ENCODE measurements at regions not wholly inside any gene's neighbourhood (a gene's known extent, or its start where the extent isn't known, plus 50 kb on each side); places are given as distances from the start of the nearest gene placed in this dataset.
"Not testable (repeated sequence)": the region's sequence is repeated elsewhere in the genome, so short reads cannot be mapped to it uniquely, and the experiment has no call there.

DNA sequence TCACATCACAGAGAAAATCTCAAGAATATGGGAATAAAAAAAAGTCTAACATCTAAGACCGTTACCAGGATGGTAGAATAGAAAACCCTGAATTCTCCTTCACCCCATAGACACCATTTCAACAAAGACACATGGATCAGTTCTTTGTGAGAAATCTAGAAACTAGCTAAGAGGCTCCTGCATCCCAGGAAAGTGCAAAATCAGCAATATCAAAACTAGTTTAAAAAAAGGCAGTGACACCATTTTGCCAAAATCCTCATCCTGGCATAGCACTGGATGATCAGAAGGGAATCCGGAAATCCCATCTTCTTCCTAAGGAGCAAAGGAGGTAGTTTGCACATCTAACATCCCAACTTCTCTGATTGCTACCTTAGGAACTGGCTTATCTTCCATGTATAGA, 88.9 kb upstream of the MAGEE2 start:
- Histone ChIP-seq H3K27me3 (replicated peaks; ENCODE audit: control insufficient read depth, insufficient read depth, low read length) (peaks cover 7% of the 10 kb centered on the region), H3K36me3 (ENCODE audit: control insufficient read depth, insufficient read depth, low read length, severe bottlenecking) (no peaks in the 10 kb centered on the region), H3K9ac (ENCODE audit: low read length) (no peak overlapping the region), H3K4me3 (ENCODE audit: low read length) (no peak overlapping the region), H3K4me1 (ENCODE audit: control insufficient read depth, insufficient read depth, low read length) (no peaks in the 10 kb centered on the region), H3K9me3 (ENCODE audit: control insufficient read depth, low read length) (peaks cover 23% of the 10 kb centered on the region)
- no peak for DNase-seq (ENCODE audit: low read depth)

DNA sequence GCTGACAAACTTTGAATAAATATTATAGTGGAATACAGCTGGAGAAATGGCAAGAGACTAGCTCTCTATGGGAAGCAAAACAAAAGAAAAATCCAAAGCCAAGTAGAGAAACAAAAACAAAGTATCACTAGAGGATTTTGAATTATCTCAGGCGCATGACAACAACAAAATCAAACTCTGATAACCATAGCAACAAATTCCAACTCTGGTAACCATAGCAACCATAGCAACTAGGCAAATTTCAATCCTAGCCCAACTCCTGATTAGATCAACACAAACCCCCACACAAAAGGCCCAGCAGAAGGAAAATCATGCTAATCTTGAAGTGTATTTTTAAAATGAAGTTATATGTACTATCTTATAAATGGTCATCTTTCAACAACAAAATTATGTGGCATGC, 98.4 kb upstream of the MAGEE2 start:
- no peak overlapping the region for H3K9ac ChIP-seq (ENCODE audit: low read length)
- H3K4me3 ChIP-seq (ENCODE audit: low read length) = no peak overlapping the region
- peaks cover 12% of the 10 kb centered on the region for H3K9me3 ChIP-seq (ENCODE audit: control insufficient read depth, low read length)
- no peaks in the 10 kb centered on the region for H3K4me1 ChIP-seq (ENCODE audit: control insufficient read depth, insufficient read depth, low read length)
- H3K27me3 ChIP-seq (replicated peaks; ENCODE audit: control insufficient read depth, insufficient read depth, low read length) = peaks cover 5% of the 10 kb centered on the region
- no peak for DNase-seq (ENCODE audit: low read depth)
- no peaks in the 10 kb centered on the region for H3K36me3 ChIP-seq (ENCODE audit: control insufficient read depth, insufficient read depth, low read length, severe bottlenecking)

DNA sequence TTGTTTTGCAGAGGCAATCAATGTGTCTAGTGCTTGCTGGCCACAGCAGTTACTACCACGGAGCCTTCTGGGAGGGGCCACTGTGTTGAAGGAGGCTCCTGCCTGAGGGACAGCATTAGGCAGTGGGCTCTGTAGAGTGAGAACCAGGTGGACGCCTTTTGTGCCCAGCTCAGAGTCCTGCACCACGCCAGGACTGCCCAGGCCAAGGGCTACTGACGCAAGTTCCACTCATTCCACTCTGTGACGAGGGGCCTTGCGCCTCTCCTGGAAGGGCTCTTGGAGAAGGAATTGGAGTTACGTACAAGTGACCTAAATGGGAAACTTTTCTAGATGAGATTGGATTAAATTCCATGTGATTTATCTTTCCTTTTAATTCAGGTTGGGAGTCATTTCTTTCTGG, 102.8 kb upstream of the MAGEE2 start:
- no peak for DNase-seq (ENCODE audit: low read depth)
- no peak overlapping the region for H3K4me3 ChIP-seq (ENCODE audit: low read length)
- no peaks in the 10 kb centered on the region for H3K36me3 ChIP-seq (ENCODE audit: control insufficient read depth, insufficient read depth, low read length, severe bottlenecking)
- no peaks in the 10 kb centered on the region for H3K4me1 ChIP-seq (ENCODE audit: control insufficient read depth, insufficient read depth, low read length)
- H3K27me3 ChIP-seq (replicated peaks; ENCODE audit: control insufficient read depth, insufficient read depth, low read length) = peaks cover 8% of the 10 kb centered on the region
- H3K9me3 ChIP-seq (ENCODE audit: control insufficient read depth, low read length) = peaks cover 3% of the 10 kb centered on the region
- H3K9ac ChIP-seq (ENCODE audit: low read length) = no peak overlapping the region

DNA sequence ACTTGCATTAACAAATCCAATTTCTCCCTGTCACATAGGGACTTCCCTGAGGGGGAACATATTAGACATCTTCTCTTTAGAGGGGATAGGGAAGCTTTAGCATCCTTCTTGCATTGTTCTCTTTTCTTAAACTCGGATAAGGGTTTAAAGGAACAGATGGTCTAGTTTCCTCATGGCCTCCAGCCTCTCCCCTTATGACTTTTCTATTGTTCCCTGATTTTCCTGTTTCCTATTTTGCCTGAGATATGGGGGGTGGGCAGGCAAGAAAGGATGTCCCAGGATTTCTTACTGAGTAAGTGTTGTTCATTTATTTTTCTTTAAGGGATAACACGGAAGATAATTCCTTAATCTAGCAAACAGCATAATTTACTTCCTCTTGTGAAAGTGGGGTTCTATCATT, 107.7 kb upstream of the MAGEE2 start:
- H3K4me1 ChIP-seq (ENCODE audit: control insufficient read depth, insufficient read depth, low read length) = no peaks in the 10 kb centered on the region
- H3K27me3 ChIP-seq (replicated peaks; ENCODE audit: control insufficient read depth, insufficient read depth, low read length) = peaks cover 2% of the 10 kb centered on the region
- no peaks in the 10 kb centered on the region for H3K36me3 ChIP-seq (ENCODE audit: control insufficient read depth, insufficient read depth, low read length, severe bottlenecking)
- H3K9ac ChIP-seq (ENCODE audit: low read length) = no peak overlapping the region
- H3K9me3 ChIP-seq (ENCODE audit: control insufficient read depth, low read length) = peaks cover 12% of the 10 kb centered on the region
- DNase-seq (ENCODE audit: low read depth) = no peak
- H3K4me3 ChIP-seq (ENCODE audit: low read length) = no peak overlapping the region

DNA sequence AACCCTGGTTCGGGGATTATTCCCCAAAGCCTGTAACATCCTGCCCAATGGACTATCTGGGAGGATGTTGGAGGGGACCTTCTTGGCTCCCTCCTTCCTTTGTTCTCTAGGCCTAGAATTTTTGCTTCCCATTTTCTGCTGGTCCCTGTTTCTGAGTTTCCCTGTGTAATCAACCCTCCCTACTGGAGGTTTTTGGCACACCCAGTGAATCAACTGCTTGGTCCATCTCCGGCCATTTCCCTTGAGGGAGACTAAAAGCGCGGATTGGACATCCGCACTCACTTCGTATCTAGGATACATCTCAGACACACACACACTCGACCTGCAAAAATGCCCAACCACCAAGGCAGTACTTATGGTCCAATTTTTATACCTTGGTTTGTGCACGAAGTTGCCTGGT, 108.2 kb upstream of the MAGEE2 start:
- Histone ChIP-seq H3K9me3 (ENCODE audit: control insufficient read depth, low read length) (peaks cover 12% of the 10 kb centered on the region), H3K36me3 (ENCODE audit: control insufficient read depth, insufficient read depth, low read length, severe bottlenecking) (no peaks in the 10 kb centered on the region), H3K9ac (ENCODE audit: low read length) (no peak overlapping the region), H3K27me3 (replicated peaks; ENCODE audit: control insufficient read depth, insufficient read depth, low read length) (peaks cover 2% of the 10 kb centered on the region), H3K4me3 (ENCODE audit: low read length) (no peak overlapping the region), H3K4me1 (ENCODE audit: control insufficient read depth, insufficient read depth, low read length) (no peaks in the 10 kb centered on the region)
- no peak for DNase-seq (ENCODE audit: low read depth)

DNA sequence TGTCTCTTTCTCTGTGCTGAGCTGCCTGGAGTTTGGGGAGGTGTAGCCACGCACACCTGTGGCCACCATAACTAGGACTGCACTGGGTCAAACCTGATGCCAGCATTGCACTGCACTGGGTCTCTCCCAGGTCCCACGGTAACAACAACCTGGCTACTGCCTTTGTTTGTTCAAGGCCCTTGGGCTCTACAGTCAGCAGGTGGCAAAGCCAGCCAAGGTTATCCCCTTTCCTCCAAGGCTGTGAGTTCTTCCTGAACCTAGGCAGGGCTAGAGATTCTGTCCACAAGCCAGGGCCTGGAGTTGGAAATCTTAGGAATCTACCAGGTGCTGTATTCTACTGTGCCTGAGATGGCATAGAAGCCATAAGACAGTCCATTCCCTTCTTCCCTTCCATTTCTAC, 126.7 kb upstream of the MAGEE2 start:
- peaks cover 16% of the 10 kb centered on the region for H3K27me3 ChIP-seq (replicated peaks; ENCODE audit: control insufficient read depth, insufficient read depth, low read length)
- no peaks in the 10 kb centered on the region for H3K4me1 ChIP-seq (ENCODE audit: control insufficient read depth, insufficient read depth, low read length)
- DNase-seq (ENCODE audit: low read depth) = no peak
- peaks cover 23% of the 10 kb centered on the region for H3K9me3 ChIP-seq (ENCODE audit: control insufficient read depth, low read length)
- no peaks in the 10 kb centered on the region for H3K36me3 ChIP-seq (ENCODE audit: control insufficient read depth, insufficient read depth, low read length, severe bottlenecking)
- no peak overlapping the region for H3K9ac ChIP-seq (ENCODE audit: low read length)
- no peak overlapping the region for H3K4me3 ChIP-seq (ENCODE audit: low read length)

DNA sequence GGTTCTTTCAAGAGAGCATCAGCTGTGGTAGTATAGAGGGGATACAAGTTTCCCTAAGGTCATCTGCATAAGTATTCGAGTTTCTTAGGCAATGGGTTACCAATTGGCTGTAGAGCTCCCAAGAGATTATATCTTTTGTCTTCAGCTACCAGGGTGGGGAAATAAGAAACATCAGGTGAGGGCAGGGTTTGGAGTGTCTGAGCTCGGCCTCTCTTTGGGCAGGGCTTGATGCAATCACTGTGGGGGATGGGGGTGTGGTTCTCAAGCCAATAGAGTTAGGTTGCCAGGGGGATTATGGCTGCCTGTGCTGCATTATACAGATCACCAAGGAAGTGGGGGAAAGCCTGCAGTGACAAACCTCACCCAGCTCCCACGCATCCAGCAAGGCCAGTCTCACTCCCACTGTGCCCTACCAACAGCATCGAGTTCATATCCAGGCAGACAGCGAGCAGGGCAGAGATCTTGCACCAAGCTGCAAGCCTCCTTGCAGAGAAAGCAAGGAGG, 172.1 kb upstream of the MAGEE2 start:
- Histone ChIP-seq H3K9ac (ENCODE audit: low read length) (no peak overlapping the region), H3K9me3 (ENCODE audit: control insufficient read depth, low read length) (peaks cover 14% of the 10 kb centered on the region), H3K4me3 (ENCODE audit: low read length) (no peak overlapping the region), H3K27me3 (replicated peaks; ENCODE audit: control insufficient read depth, insufficient read depth, low read length) (no peaks in the 10 kb centered on the region), H3K4me1 (ENCODE audit: control insufficient read depth, insufficient read depth, low read length) (no peaks in the 10 kb centered on the region), H3K36me3 (ENCODE audit: control insufficient read depth, insufficient read depth, low read length, severe bottlenecking) (no peaks in the 10 kb centered on the region)
- DNase-seq (ENCODE audit: low read depth) = no peak

DNA sequence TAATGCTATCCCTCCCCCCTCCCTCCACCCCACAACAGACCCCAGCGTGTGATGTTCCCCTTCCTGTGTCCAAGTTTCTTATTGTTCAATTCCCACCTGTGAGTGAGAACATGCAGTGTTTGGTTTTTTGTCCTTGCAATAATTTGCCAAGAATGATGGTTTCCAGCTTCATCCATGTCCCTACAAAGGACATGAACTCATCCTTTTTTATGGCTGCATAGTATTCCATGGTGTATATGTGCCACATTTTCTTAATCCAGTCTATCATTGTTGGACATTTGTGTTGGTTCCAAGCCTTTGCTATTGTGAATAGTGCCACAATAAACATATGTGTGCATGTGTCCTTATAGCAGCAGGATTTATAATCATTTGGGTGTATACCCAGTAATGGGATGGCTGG, 176.3 kb upstream of the MAGEE2 start:
- not testable (repeated sequence) for DNase-seq (ENCODE audit: low read depth); H3K9ac ChIP-seq (ENCODE audit: low read length); H3K9me3 ChIP-seq (ENCODE audit: control insufficient read depth, low read length); H3K4me3 ChIP-seq (ENCODE audit: low read length); H3K4me1 ChIP-seq (ENCODE audit: control insufficient read depth, insufficient read depth, low read length); H3K36me3 ChIP-seq (ENCODE audit: control insufficient read depth, insufficient read depth, low read length, severe bottlenecking); H3K27me3 ChIP-seq (replicated peaks; ENCODE audit: control insufficient read depth, insufficient read depth, low read length)

DNA sequence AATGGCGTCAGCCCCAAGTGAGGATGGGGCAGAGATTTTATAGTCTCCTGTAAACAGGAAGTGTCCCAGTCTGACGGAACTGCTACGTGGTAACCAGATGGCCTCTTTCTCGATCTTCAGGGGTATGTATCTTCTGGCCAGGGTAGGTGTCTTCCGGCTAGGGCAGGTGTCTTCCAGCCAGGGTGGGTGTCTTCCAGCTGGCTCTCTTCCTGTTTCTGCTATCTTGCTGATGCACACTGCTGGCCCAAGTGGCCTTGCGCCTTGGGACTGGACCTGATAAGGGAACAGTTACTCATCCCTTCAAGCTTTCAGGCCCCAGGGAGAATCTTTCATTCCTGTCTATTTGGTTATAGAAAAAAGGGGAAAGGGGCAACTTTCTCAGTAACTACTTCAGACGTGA, 178.7 kb upstream of the MAGEE2 start:
- peaks cover 10% of the 10 kb centered on the region for H3K9me3 ChIP-seq (ENCODE audit: control insufficient read depth, low read length)
- H3K27me3 ChIP-seq (replicated peaks; ENCODE audit: control insufficient read depth, insufficient read depth, low read length) = peaks cover 5% of the 10 kb centered on the region
- H3K4me1 ChIP-seq (ENCODE audit: control insufficient read depth, insufficient read depth, low read length) = no peaks in the 10 kb centered on the region
- H3K4me3 ChIP-seq (ENCODE audit: low read length) = no peak overlapping the region
- DNase-seq (ENCODE audit: low read depth) = no peak
- H3K9ac ChIP-seq (ENCODE audit: low read length) = no peak overlapping the region
- no peaks in the 10 kb centered on the region for H3K36me3 ChIP-seq (ENCODE audit: control insufficient read depth, insufficient read depth, low read length, severe bottlenecking)

DNA sequence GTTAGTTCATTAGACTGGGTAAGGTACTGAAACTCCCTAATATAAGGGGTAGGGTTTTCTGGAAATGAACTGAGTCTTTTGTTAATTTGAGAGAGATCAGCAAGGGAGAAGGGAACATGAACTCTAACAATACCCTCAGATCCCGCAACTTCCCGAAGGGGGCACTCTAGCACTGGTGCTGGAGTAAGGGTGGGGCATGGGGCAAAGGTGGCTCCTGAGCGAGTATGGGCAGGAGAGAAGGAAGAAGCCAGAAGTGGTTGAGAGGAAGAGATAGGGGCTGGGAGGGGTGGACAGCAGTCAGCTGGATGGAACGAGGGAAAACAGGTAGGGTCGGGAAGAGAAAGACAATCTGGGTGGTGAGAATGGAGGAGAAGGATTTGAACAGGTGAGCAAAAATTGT, 183.2 kb upstream of the MAGEE2 start:
- H3K36me3 ChIP-seq (ENCODE audit: control insufficient read depth, insufficient read depth, low read length, severe bottlenecking) = no peaks in the 10 kb centered on the region
- no peak overlapping the region for H3K9ac ChIP-seq (ENCODE audit: low read length)
- peaks cover 5% of the 10 kb centered on the region for H3K27me3 ChIP-seq (replicated peaks; ENCODE audit: control insufficient read depth, insufficient read depth, low read length)
- no peak overlapping the region for H3K4me3 ChIP-seq (ENCODE audit: low read length)
- peaks cover 30% of the 10 kb centered on the region for H3K9me3 ChIP-seq (ENCODE audit: control insufficient read depth, low read length)
- no peaks in the 10 kb centered on the region for H3K4me1 ChIP-seq (ENCODE audit: control insufficient read depth, insufficient read depth, low read length)
- DNase-seq (ENCODE audit: low read depth) = no peak

DNA sequence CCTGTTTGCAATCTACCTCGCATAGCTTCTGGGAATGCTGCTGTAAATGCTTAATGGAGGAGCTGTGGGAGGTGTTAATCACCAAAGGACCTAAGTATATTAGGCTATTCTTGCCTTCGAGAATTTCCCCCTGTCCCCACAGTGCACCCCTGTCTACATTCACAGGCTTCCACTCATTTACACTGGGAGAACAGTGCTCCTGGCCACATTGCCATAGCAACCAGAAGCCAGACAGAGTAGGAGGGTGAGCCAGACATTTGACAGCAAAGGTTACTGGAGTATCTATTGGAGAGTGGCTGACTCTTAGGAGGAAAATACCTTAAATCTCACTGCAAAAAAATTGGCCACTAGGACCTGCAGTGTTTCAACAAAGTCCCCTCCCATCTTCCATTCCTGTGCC, 185.9 kb upstream of the PBDC1 start:
- Histone ChIP-seq H3K4me1 (ENCODE audit: control insufficient read depth, insufficient read depth, low read length) (no peaks in the 10 kb centered on the region), H3K4me3 (ENCODE audit: low read length) (no peak overlapping the region), H3K9ac (ENCODE audit: low read length) (no peak overlapping the region), H3K27me3 (replicated peaks; ENCODE audit: control insufficient read depth, insufficient read depth, low read length) (peaks cover 21% of the 10 kb centered on the region), H3K9me3 (ENCODE audit: control insufficient read depth, low read length) (no peaks in the 10 kb centered on the region), H3K36me3 (ENCODE audit: control insufficient read depth, insufficient read depth, low read length, severe bottlenecking) (no peaks in the 10 kb centered on the region)
- DNase-seq (ENCODE audit: low read depth) = no peak

DNA sequence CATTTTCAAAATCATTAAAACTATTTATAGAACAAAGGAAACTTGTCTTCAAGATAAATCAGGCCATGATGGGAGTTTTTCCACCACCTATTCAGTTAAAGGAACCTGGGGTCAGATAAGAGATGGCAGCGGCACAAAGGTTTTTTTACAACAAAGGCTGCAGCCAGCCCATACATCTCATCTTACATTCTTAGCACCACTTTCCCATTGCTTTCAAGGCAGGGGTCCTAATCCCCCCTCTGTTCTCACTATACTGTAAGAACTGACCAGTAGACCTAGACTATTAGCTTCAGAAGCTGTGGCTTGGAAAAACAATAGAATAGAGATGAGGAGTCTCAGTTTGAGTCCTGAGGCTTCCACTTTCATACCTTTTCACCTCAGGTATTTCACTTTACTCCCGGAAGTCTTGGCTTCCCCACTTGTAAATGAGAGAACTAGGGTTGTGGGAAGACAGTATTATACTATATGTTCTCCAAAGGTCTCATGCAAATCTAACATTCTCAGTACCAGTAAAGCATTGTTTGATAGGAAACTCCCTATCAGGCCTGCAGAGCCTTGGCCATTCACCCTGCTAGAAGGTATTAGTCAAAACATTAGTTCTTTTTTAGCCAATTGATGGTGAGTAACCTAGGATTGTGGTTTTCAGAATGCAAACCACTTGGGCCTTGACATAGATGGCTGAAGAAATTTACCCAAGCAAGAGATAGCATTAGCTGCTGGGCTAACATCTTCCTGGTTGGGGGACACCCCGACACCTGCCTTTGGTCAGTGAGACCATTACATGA, 182.9 kb upstream of the PBDC1 start:
- H3K27me3 ChIP-seq (replicated peaks; ENCODE audit: control insufficient read depth, insufficient read depth, low read length) = peaks cover 9% of the 10 kb centered on the region
- no peak overlapping the region for H3K9ac ChIP-seq (ENCODE audit: low read length)
- no peaks in the 10 kb centered on the region for H3K4me1 ChIP-seq (ENCODE audit: control insufficient read depth, insufficient read depth, low read length)
- DNase-seq (ENCODE audit: low read depth) = no peak
- no peak overlapping the region for H3K4me3 ChIP-seq (ENCODE audit: low read length)
- H3K9me3 ChIP-seq (ENCODE audit: control insufficient read depth, low read length) = no peaks in the 10 kb centered on the region
- no peaks in the 10 kb centered on the region for H3K36me3 ChIP-seq (ENCODE audit: control insufficient read depth, insufficient read depth, low read length, severe bottlenecking)

Data from adipocyte (in vitro differentiated cells).